Prostate gland (tissue), 2 donors: ENCODE measurements at regions not wholly inside any gene's neighbourhood (a gene's known extent, or its start where the extent isn't known, plus 50 kb on each side); places are given as distances from the start of the nearest gene placed in this dataset.

ENCODE experiments used
- POLR2A ChIP-seq: fragments of 450-650 bp; IDR thresholded peaks from one replicate; pipeline ENCODE4 v1.6.1; 2016; ENCODE audit warnings: antibody characterized with exemption, mild to moderate bottlenecking
- TF ChIP-seq, protein P1 (sequence below), 4 experiments: fragments of 200-600 bp in 2 of 4; fragments of 450-650 bp in 2 of 4; sonication (generic) in 2 of 4; IDR thresholded peaks; 1 replicate in 3 of 4; 2 replicates in 1 of 4; pipeline ENCODE4 v1.5.1; 2016 to 2019; ENCODE audit warnings: antibody characterized with exemption in 4 of 4, mild to moderate bottlenecking in 2 of 4, moderate library complexity in 2 of 4

DNA sequence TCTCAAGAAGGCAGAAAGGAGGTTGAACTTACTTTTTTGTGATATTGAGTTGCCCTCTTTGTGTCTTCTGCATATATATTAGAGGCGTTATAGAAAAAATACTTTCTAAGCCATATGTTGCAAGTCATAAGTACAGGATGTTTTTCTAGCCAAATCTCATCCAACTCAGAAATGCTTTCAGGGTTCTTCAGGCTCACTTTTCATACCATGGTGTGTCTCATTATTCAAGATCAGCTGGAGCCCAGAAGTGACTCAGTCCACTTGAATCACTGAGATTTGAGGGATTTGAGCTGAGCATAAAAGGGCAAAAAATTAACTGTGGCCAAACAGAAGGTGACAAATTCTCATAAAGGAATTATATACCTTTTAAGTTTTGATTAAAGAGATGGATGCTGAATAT is 157.3 kb downstream of the WNT5A start:
- TF ChIP-seq, protein P1, sequence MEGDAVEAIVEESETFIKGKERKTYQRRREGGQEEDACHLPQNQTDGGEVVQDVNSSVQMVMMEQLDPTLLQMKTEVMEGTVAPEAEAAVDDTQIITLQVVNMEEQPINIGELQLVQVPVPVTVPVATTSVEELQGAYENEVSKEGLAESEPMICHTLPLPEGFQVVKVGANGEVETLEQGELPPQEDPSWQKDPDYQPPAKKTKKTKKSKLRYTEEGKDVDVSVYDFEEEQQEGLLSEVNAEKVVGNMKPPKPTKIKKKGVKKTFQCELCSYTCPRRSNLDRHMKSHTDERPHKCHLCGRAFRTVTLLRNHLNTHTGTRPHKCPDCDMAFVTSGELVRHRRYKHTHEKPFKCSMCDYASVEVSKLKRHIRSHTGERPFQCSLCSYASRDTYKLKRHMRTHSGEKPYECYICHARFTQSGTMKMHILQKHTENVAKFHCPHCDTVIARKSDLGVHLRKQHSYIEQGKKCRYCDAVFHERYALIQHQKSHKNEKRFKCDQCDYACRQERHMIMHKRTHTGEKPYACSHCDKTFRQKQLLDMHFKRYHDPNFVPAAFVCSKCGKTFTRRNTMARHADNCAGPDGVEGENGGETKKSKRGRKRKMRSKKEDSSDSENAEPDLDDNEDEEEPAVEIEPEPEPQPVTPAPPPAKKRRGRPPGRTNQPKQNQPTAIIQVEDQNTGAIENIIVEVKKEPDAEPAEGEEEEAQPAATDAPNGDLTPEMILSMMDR (IDR thresholded peaks at IDR 0.05), result no peak
- no peak for TF ChIP-seq POLR2A
